ENCODE measurements at regions not wholly inside any gene's neighbourhood (a gene's known extent, or its start where the extent isn't known, plus 50 kb on each side); places are given as distances from the start of the nearest gene placed in this dataset.

DNA sequence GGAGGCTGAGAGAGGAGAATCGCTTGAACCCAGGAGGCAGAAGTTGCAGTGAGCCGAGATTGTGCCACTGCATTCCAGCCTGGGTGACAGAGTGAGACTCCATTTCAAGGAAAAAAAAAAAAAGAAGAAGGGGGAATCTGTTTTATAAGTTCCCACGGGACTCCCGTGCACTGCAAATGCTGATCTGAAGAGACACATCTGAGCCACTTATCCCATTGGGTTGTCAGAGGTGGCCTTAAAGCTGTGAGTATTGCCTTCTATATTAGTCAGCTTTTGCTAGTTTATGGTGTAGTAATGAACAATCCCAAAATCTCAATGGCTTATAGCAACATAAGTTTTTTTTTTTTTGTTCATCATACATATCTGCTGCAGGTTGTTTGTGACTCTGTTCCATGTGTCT, 82.8 kb downstream of the MRM1 start:
- no peak overlapping the region for H3K4me3 ChIP-seq (ENCODE audit: low read depth, low read length)
- no peak for DNase-seq (ENCODE audit: low read depth)
- TF ChIP-seq CTCF (IDR thresholded peaks at IDR 0.05; ENCODE audit: low read depth, low read length) (no peak), MYC (IDR thresholded peaks at IDR 0.05; ENCODE audit: low read depth, low read length) (no peak), MAX (IDR thresholded peaks at IDR 0.05; ENCODE audit: low read depth, low read length) (no peak), POLR2A (IDR thresholded peaks at IDR 0.05; ENCODE audit: extremely low read depth, insufficient read length) (no peak)

GRCh38 chr17:36686123-36686669, 84.8 kb downstream of the MRM1 start:
- no peak for DNase-seq (ENCODE audit: low read depth)
- TF ChIP-seq MAX (IDR thresholded peaks at IDR 0.05; ENCODE audit: low read depth, low read length) (no peak), MYC (IDR thresholded peaks at IDR 0.05; ENCODE audit: low read depth, low read length) (no peak), CTCF (IDR thresholded peaks at IDR 0.05; ENCODE audit: low read depth, low read length) (no peak), POLR2A (IDR thresholded peaks at IDR 0.05; ENCODE audit: extremely low read depth, insufficient read length) (no peak)
- no peak overlapping the region for H3K4me3 ChIP-seq (ENCODE audit: low read depth, low read length)

- no peak overlapping the region for H3K4me3 ChIP-seq (ENCODE audit: low read depth, low read length)
- TF ChIP-seq MAX (IDR thresholded peaks at IDR 0.05; ENCODE audit: low read depth, low read length): no peak
- TF ChIP-seq POLR2A (IDR thresholded peaks at IDR 0.05; ENCODE audit: extremely low read depth, insufficient read length): no peak
- DNase-seq (ENCODE audit: low read depth): no peak
These were observed 86.4 kb downstream of the MRM1 start for GRCh38 chr17:36687736-36688135.

GRCh38 chr17:36689089-36689667, 87.8 kb downstream of the MRM1 start:
- DNase-seq (ENCODE audit: low read depth): no peak
- H3K4me3 ChIP-seq (ENCODE audit: low read depth, low read length): no peak overlapping the region
- TF ChIP-seq MAX (IDR thresholded peaks at IDR 0.05; ENCODE audit: low read depth, low read length) (no peak), CTCF (IDR thresholded peaks at IDR 0.05; ENCODE audit: low read depth, low read length) (no peak), MYC (IDR thresholded peaks at IDR 0.05; ENCODE audit: low read depth, low read length) (no peak), POLR2A (IDR thresholded peaks at IDR 0.05; ENCODE audit: extremely low read depth, insufficient read length) (no peak)

- H3K4me3 ChIP-seq (ENCODE audit: low read depth, low read length): no peak overlapping the region
- no peak for DNase-seq (ENCODE audit: low read depth)
- TF ChIP-seq MYC (IDR thresholded peaks at IDR 0.05; ENCODE audit: low read depth, low read length): no peak
- no peak for TF ChIP-seq CTCF (IDR thresholded peaks at IDR 0.05; ENCODE audit: low read depth, low read length)
- no peak for TF ChIP-seq MAX (IDR thresholded peaks at IDR 0.05; ENCODE audit: low read depth, low read length)
- TF ChIP-seq POLR2A (IDR thresholded peaks at IDR 0.05; ENCODE audit: extremely low read depth, insufficient read length): no peak
These were observed 88.8 kb downstream of the MRM1 start for GRCh38 chr17:36690190-36690589.

GRCh38 chr17:36691606-36692005, 90.2 kb downstream of the MRM1 start:
- TF ChIP-seq CTCF (IDR thresholded peaks at IDR 0.05; ENCODE audit: low read depth, low read length) (no peak), MAX (IDR thresholded peaks at IDR 0.05; ENCODE audit: low read depth, low read length) (no peak), MYC (IDR thresholded peaks at IDR 0.05; ENCODE audit: low read depth, low read length) (no peak), POLR2A (IDR thresholded peaks at IDR 0.05; ENCODE audit: extremely low read depth, insufficient read length) (no peak)
- no peak overlapping the region for H3K4me3 ChIP-seq (ENCODE audit: low read depth, low read length)
- DNase-seq (ENCODE audit: low read depth): no peak

All from NB4 (cell line).